ENCODE measurements at regions not wholly inside any gene's neighbourhood (a gene's known extent, or its start where the extent isn't known, plus 50 kb on each side); places are given as distances from the start of the nearest gene placed in this dataset.
"Not testable (repeated sequence)": the region's sequence is repeated elsewhere in the genome, so short reads cannot be mapped to it uniquely, and the experiment has no call there.

GRCh38 chr6:141388666-141389065, 744.1 kb upstream of the GJE1 start:
- no peak for DNase-seq
- Histone ChIP-seq H3K4me1 (ENCODE audit: control insufficient read depth, insufficient read depth, low read length, poor library complexity, severe bottlenecking) (no peaks in the 10 kb centered on the region), H3K27ac (ENCODE audit: insufficient read depth, low read length, poor library complexity, severe bottlenecking) (no peak overlapping the region), H3K9me3 (ENCODE audit: control insufficient read depth, low read length) (no peaks in the 10 kb centered on the region), H3K27me3 (replicated peaks; ENCODE audit: control insufficient read depth, insufficient read depth, low read length, poor library complexity, severe bottlenecking) (no peaks in the 10 kb centered on the region), H3K36me3 (ENCODE audit: control insufficient read depth, insufficient read depth, low read length) (no peaks in the 10 kb centered on the region), H3K4me3 (ENCODE audit: insufficient read depth, low read depth, low read length, poor library complexity, severe bottlenecking) (no peak overlapping the region)

- DNase-seq, result no peak
- no peaks in the 10 kb centered on the region for H3K36me3 ChIP-seq (ENCODE audit: control insufficient read depth, insufficient read depth, low read length)
- no peaks in the 10 kb centered on the region for H3K27me3 ChIP-seq (replicated peaks; ENCODE audit: control insufficient read depth, insufficient read depth, low read length, poor library complexity, severe bottlenecking)
- H3K4me3 ChIP-seq (ENCODE audit: insufficient read depth, low read depth, low read length, poor library complexity, severe bottlenecking), result no peak overlapping the region
- H3K4me1 ChIP-seq (ENCODE audit: control insufficient read depth, insufficient read depth, low read length, poor library complexity, severe bottlenecking), result no peaks in the 10 kb centered on the region
- no peaks in the 10 kb centered on the region for H3K9me3 ChIP-seq (ENCODE audit: control insufficient read depth, low read length)
- no peak overlapping the region for H3K27ac ChIP-seq (ENCODE audit: insufficient read depth, low read length, poor library complexity, severe bottlenecking)
Observed at GRCh38 chr6:141370438-141370837, 762.3 kb upstream of the GJE1 start.

- not testable (repeated sequence) for H3K9me3 ChIP-seq (ENCODE audit: control insufficient read depth, low read length); H3K4me3 ChIP-seq (ENCODE audit: insufficient read depth, low read depth, low read length, poor library complexity, severe bottlenecking); H3K27me3 ChIP-seq (replicated peaks; ENCODE audit: control insufficient read depth, insufficient read depth, low read length, poor library complexity, severe bottlenecking); H3K4me1 ChIP-seq (ENCODE audit: control insufficient read depth, insufficient read depth, low read length, poor library complexity, severe bottlenecking); DNase-seq; H3K36me3 ChIP-seq (ENCODE audit: control insufficient read depth, insufficient read depth, low read length); H3K27ac ChIP-seq (ENCODE audit: insufficient read depth, low read length, poor library complexity, severe bottlenecking)
Observed at GRCh38 chr6:141366796-141367195, 765.9 kb upstream of the GJE1 start.

GRCh38 chr6:141364694-141365093, 768.0 kb upstream of the GJE1 start:
- H3K27me3 ChIP-seq (replicated peaks; ENCODE audit: control insufficient read depth, insufficient read depth, low read length, poor library complexity, severe bottlenecking), result no peaks in the 10 kb centered on the region
- no peaks in the 10 kb centered on the region for H3K36me3 ChIP-seq (ENCODE audit: control insufficient read depth, insufficient read depth, low read length)
- no peaks in the 10 kb centered on the region for H3K9me3 ChIP-seq (ENCODE audit: control insufficient read depth, low read length)
- H3K4me3 ChIP-seq (ENCODE audit: insufficient read depth, low read depth, low read length, poor library complexity, severe bottlenecking), result no peak overlapping the region
- H3K27ac ChIP-seq (ENCODE audit: insufficient read depth, low read length, poor library complexity, severe bottlenecking), result no peak overlapping the region
- DNase-seq, result no peak
- H3K4me1 ChIP-seq (ENCODE audit: control insufficient read depth, insufficient read depth, low read length, poor library complexity, severe bottlenecking), result no peaks in the 10 kb centered on the region

- no peaks in the 10 kb centered on the region for H3K27me3 ChIP-seq (replicated peaks; ENCODE audit: control insufficient read depth, insufficient read depth, low read length, poor library complexity, severe bottlenecking)
- no peaks in the 10 kb centered on the region for H3K36me3 ChIP-seq (ENCODE audit: control insufficient read depth, insufficient read depth, low read length)
- no peak overlapping the region for H3K27ac ChIP-seq (ENCODE audit: insufficient read depth, low read length, poor library complexity, severe bottlenecking)
- no peak for DNase-seq
- no peaks in the 10 kb centered on the region for H3K4me1 ChIP-seq (ENCODE audit: control insufficient read depth, insufficient read depth, low read length, poor library complexity, severe bottlenecking)
- no peaks in the 10 kb centered on the region for H3K9me3 ChIP-seq (ENCODE audit: control insufficient read depth, low read length)
- H3K4me3 ChIP-seq (ENCODE audit: insufficient read depth, low read depth, low read length, poor library complexity, severe bottlenecking), result no peak overlapping the region
Observed at GRCh38 chr6:141364232-141364631, 768.5 kb upstream of the GJE1 start.

- no peak for DNase-seq
- Histone ChIP-seq H3K27ac (ENCODE audit: insufficient read depth, low read length, poor library complexity, severe bottlenecking) (no peak overlapping the region), H3K27me3 (replicated peaks; ENCODE audit: control insufficient read depth, insufficient read depth, low read length, poor library complexity, severe bottlenecking) (no peaks in the 10 kb centered on the region), H3K9me3 (ENCODE audit: control insufficient read depth, low read length) (no peaks in the 10 kb centered on the region), H3K4me3 (ENCODE audit: insufficient read depth, low read depth, low read length, poor library complexity, severe bottlenecking) (no peak overlapping the region), H3K36me3 (ENCODE audit: control insufficient read depth, insufficient read depth, low read length) (no peaks in the 10 kb centered on the region), H3K4me1 (ENCODE audit: control insufficient read depth, insufficient read depth, low read length, poor library complexity, severe bottlenecking) (no peaks in the 10 kb centered on the region)
Observed at GRCh38 chr6:141361559-141361958, 771.2 kb upstream of the GJE1 start.

- no peaks in the 10 kb centered on the region for H3K36me3 ChIP-seq (ENCODE audit: control insufficient read depth, insufficient read depth, low read length)
- H3K4me3 ChIP-seq (ENCODE audit: insufficient read depth, low read depth, low read length, poor library complexity, severe bottlenecking), result no peak overlapping the region
- DNase-seq, result no peak
Observed at GRCh38 chr6:141359953-141360352, 772.8 kb upstream of the GJE1 start.

GRCh38 chr6:141354191-141354955, 778.4 kb upstream of the GJE1 start:
- H3K4me1 ChIP-seq (ENCODE audit: control insufficient read depth, insufficient read depth, low read length, poor library complexity, severe bottlenecking), result no peaks in the 10 kb centered on the region
- no peak for DNase-seq
- H3K27me3 ChIP-seq (replicated peaks; ENCODE audit: control insufficient read depth, insufficient read depth, low read length, poor library complexity, severe bottlenecking), result no peaks in the 10 kb centered on the region
- no peak overlapping the region for H3K27ac ChIP-seq (ENCODE audit: insufficient read depth, low read length, poor library complexity, severe bottlenecking)
- H3K9me3 ChIP-seq (ENCODE audit: control insufficient read depth, low read length), result no peaks in the 10 kb centered on the region
- H3K36me3 ChIP-seq (ENCODE audit: control insufficient read depth, insufficient read depth, low read length), result no peaks in the 10 kb centered on the region
- no peak overlapping the region for H3K4me3 ChIP-seq (ENCODE audit: insufficient read depth, low read depth, low read length, poor library complexity, severe bottlenecking)

More at GRCh38 chr6:141359953-141360352, 772.8 kb upstream of the GJE1 start:
- Histone ChIP-seq H3K27me3 (replicated peaks; ENCODE audit: control insufficient read depth, insufficient read depth, low read length, poor library complexity, severe bottlenecking) (no peaks in the 10 kb centered on the region), H3K4me1 (ENCODE audit: control insufficient read depth, insufficient read depth, low read length, poor library complexity, severe bottlenecking) (no peaks in the 10 kb centered on the region), H3K9me3 (ENCODE audit: control insufficient read depth, low read length) (no peaks in the 10 kb centered on the region), H3K27ac (ENCODE audit: insufficient read depth, low read length, poor library complexity, severe bottlenecking) (no peak overlapping the region)

- Histone ChIP-seq H3K9me3 (ENCODE audit: control insufficient read depth, low read length) (no peaks in the 10 kb centered on the region), H3K4me3 (ENCODE audit: insufficient read depth, low read depth, low read length, poor library complexity, severe bottlenecking) (no peak overlapping the region), H3K27ac (ENCODE audit: insufficient read depth, low read length, poor library complexity, severe bottlenecking) (no peak overlapping the region), H3K4me1 (ENCODE audit: control insufficient read depth, insufficient read depth, low read length, poor library complexity, severe bottlenecking) (no peaks in the 10 kb centered on the region), H3K27me3 (replicated peaks; ENCODE audit: control insufficient read depth, insufficient read depth, low read length, poor library complexity, severe bottlenecking) (no peaks in the 10 kb centered on the region), H3K36me3 (ENCODE audit: control insufficient read depth, insufficient read depth, low read length) (no peaks in the 10 kb centered on the region)
- DNase-seq, result no peak
Observed at GRCh38 chr6:141351721-141352120, 781.0 kb upstream of the GJE1 start.

GRCh38 chr6:141349710-141350109, 783.0 kb upstream of the GJE1 start:
- H3K36me3 ChIP-seq (ENCODE audit: control insufficient read depth, insufficient read depth, low read length), result no peaks in the 10 kb centered on the region
- H3K27me3 ChIP-seq (replicated peaks; ENCODE audit: control insufficient read depth, insufficient read depth, low read length, poor library complexity, severe bottlenecking), result no peaks in the 10 kb centered on the region
- no peaks in the 10 kb centered on the region for H3K9me3 ChIP-seq (ENCODE audit: control insufficient read depth, low read length)
- DNase-seq, result no peak
- no peak overlapping the region for H3K4me3 ChIP-seq (ENCODE audit: insufficient read depth, low read depth, low read length, poor library complexity, severe bottlenecking)
- no peak overlapping the region for H3K27ac ChIP-seq (ENCODE audit: insufficient read depth, low read length, poor library complexity, severe bottlenecking)
- no peaks in the 10 kb centered on the region for H3K4me1 ChIP-seq (ENCODE audit: control insufficient read depth, insufficient read depth, low read length, poor library complexity, severe bottlenecking)

Data from effector memory CD4-positive, alpha-beta T cell (primary cell).